Neural progenitor cell (in vitro differentiated cells): ENCODE measurements at regions not wholly inside any gene's neighbourhood (a gene's known extent, or its start where the extent isn't known, plus 50 kb on each side); places are given as distances from the start of the nearest gene placed in this dataset.
"Not testable (repeated sequence)": the region's sequence is repeated elsewhere in the genome, so short reads cannot be mapped to it uniquely, and the experiment has no call there.

ENCODE experiments used
- EZH2 ChIP-seq: fragments of 200-600 bp; sonication (generic); IDR thresholded peaks from 2 replicates; pipeline ENCODE4 v1.6.1; 2017; ENCODE audit warnings: antibody characterized with exemption, mild to moderate bottlenecking, moderate library complexity
- EZH2phosphoT487 ChIP-seq: fragments of 200-600 bp; sonication (generic); IDR thresholded peaks from 2 replicates; pipeline ENCODE4 v1.6.1; 2017; ENCODE audit warnings: antibody characterized with exemption
- TF ChIP-seq, protein P1 (sequence below): fragments of 200-600 bp; sonication (generic); IDR thresholded peaks from 2 replicates; pipeline ENCODE4 v1.5.1; 2017; ENCODE audit warnings: antibody characterized with exemption, mild to moderate bottlenecking

DNA sequence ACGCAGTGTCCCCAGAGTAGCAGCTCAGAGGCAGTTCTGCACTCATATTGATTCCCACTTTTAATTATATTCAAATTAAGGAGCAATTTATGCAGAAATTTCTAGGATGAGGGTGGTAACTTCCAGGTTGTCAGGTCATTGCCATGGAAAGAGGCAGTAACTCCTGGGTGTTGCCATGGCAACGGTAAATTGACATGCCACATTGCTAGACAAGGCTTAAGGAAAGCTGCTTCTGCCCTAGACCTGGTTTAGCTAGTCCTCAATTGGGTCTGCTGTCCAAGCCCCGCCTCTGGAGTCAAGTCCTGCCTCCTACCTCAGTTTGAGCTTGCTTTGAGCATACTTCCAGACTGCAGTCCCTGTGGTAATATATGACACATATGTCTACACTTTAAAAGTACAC, 53.8 kb upstream of the CXorf66 start:
- TF ChIP-seq, protein P1, sequence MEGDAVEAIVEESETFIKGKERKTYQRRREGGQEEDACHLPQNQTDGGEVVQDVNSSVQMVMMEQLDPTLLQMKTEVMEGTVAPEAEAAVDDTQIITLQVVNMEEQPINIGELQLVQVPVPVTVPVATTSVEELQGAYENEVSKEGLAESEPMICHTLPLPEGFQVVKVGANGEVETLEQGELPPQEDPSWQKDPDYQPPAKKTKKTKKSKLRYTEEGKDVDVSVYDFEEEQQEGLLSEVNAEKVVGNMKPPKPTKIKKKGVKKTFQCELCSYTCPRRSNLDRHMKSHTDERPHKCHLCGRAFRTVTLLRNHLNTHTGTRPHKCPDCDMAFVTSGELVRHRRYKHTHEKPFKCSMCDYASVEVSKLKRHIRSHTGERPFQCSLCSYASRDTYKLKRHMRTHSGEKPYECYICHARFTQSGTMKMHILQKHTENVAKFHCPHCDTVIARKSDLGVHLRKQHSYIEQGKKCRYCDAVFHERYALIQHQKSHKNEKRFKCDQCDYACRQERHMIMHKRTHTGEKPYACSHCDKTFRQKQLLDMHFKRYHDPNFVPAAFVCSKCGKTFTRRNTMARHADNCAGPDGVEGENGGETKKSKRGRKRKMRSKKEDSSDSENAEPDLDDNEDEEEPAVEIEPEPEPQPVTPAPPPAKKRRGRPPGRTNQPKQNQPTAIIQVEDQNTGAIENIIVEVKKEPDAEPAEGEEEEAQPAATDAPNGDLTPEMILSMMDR = not testable (repeated sequence)
- TF ChIP-seq EZH2, EZH2phosphoT487: not testable (repeated sequence)
